CD14-positive monocyte (primary cell): ENCODE measurements at regions not wholly inside any gene's neighbourhood (a gene's known extent, or its start where the extent isn't known, plus 50 kb on each side); places are given as distances from the start of the nearest gene placed in this dataset.

Source experiments
- DNase-seq, 3 donors: peaks; one replicate each; pipeline ENCODE4 v3.0.0-alpha.2; 2011 to 2022
- H2AFZ ChIP-seq: 2 replicates; pipeline ENCODE4 v1.6.0; 2012; ENCODE audit warnings: mild to moderate bottlenecking, low read depth, low read length, inconsistent platforms; ENCODE audit not compliant: insufficient read depth, poor library complexity, severe bottlenecking
- H3K27ac ChIP-seq, 2 donors: 1 replicate in 1 of 2; 2 replicates in 1 of 2; pipeline ENCODE4 v1.5.1; 2012 to 2013; ENCODE audit warnings: low read length in 2 of 2, control low read depth in 1 of 2, inconsistent platforms in 1 of 2, low read depth in 1 of 2, mild to moderate bottlenecking in 1 of 2
- H3K27me3 ChIP-seq, 2 donors: one replicate each; pipeline versions ENCODE4 v1.6.0 to v1.6.1; 2011 to 2013; ENCODE audit warnings: low read length in 2 of 2; ENCODE audit not compliant: control insufficient read depth in 2 of 2, insufficient read depth in 2 of 2
- H3K36me3 ChIP-seq, 2 donors: replicated peaks in 1 of 2; 1 replicate in 1 of 2; 2 replicates in 1 of 2; pipeline versions ENCODE4 v1.5.1 to v1.6.1; 2012 to 2013; ENCODE audit warnings: low read length in 2 of 2, control low read depth in 1 of 2, inconsistent platforms in 1 of 2, mild to moderate bottlenecking in 1 of 2; ENCODE audit not compliant: insufficient read depth in 2 of 2, control insufficient read depth in 1 of 2
- H3K4me1 ChIP-seq, 2 donors: 1 replicate in 1 of 2; 2 replicates in 1 of 2; pipeline versions ENCODE4 v1.5.1 to v1.6.1; 2012 to 2013; ENCODE audit warnings: low read length in 2 of 2, control low read depth in 1 of 2, inconsistent platforms in 1 of 2, mild to moderate bottlenecking in 1 of 2, moderate library complexity in 1 of 2; ENCODE audit not compliant: insufficient read depth in 2 of 2, control insufficient read depth in 1 of 2
- H3K4me2 ChIP-seq: replicated peaks from 2 replicates; pipeline ENCODE3; 2012; ENCODE audit warnings: low read length, moderate library complexity, mild to moderate bottlenecking; ENCODE audit not compliant: poor library complexity, severe bottlenecking; ENCODE audit errors: extremely low read depth
- H3K4me3 ChIP-seq, 3 experiments: fragments of 200-600 bp in 1 of 3; sonication (generic) in 1 of 3; replicated peaks in 1 of 3; 1 replicate in 2 of 3; 2 replicates in 1 of 3; pipeline ENCODE4 v1.5.1; 2011 to 2013; ENCODE audit warnings: low read length in 3 of 3, mild to moderate bottlenecking in 3 of 3, control low read depth in 2 of 3, low read depth in 2 of 3, inconsistent platforms in 1 of 3, moderate library complexity in 1 of 3
- H3K79me2 ChIP-seq: 2 replicates; pipeline ENCODE4 v1.6.0; 2012; ENCODE audit warnings: mild to moderate bottlenecking, control low read depth, inconsistent platforms, low read length, moderate library complexity; ENCODE audit not compliant: insufficient read depth
- H3K9ac ChIP-seq: 2 replicates; pipeline ENCODE4 v1.6.0; 2017; ENCODE audit warnings: low read length, mild to moderate bottlenecking; ENCODE audit not compliant: insufficient read depth, poor library complexity, severe bottlenecking
- H3K9me3 ChIP-seq, 2 donors: replicated peaks in 1 of 2; 1 replicate in 1 of 2; 2 replicates in 1 of 2; pipeline versions ENCODE4 v1.5.1 to v1.6.1; 2012 to 2013; ENCODE audit warnings: low read length in 2 of 2, control low read depth in 1 of 2; ENCODE audit not compliant: control insufficient read depth in 1 of 2, insufficient read depth in 1 of 2
- H4K20me1 ChIP-seq: 2 replicates; pipeline ENCODE4 v1.6.0; 2012; ENCODE audit warnings: mild to moderate bottlenecking, low read length, control low read depth, moderate library complexity; ENCODE audit not compliant: insufficient read depth
- H3K27ac Mint-ChIP-seq, 7 donors: one replicate each; pipeline ENCODE4 v1.8.0; 2020; ENCODE audit warnings: mild to moderate bottlenecking in 7 of 7, mixed read lengths in 7 of 7, moderate library complexity in 6 of 7, inconsistent platforms in 2 of 7
- H3K27me3 Mint-ChIP-seq, 3 donors: one replicate each; pipeline ENCODE4 v1.8.0; 2021 to 2022; ENCODE audit warnings: low read depth in 3 of 3, mild to moderate bottlenecking in 3 of 3, mixed read lengths in 3 of 3, moderate library complexity in 3 of 3, inconsistent platforms in 1 of 3
- H3K36me3 Mint-ChIP-seq, 2 donors: one replicate each; pipeline ENCODE4 v1.8.0; 2020; ENCODE audit warnings: mixed read lengths in 2 of 2, inconsistent platforms in 1 of 2, mild to moderate bottlenecking in 1 of 2
- H3K4me1 Mint-ChIP-seq: one replicate; pipeline ENCODE4 v1.8.0; 2020; ENCODE audit warnings: mild to moderate bottlenecking, mixed read lengths
- H3K4me3 Mint-ChIP-seq, 2 donors: one replicate each; pipeline ENCODE4 v1.8.0; 2020; ENCODE audit warnings: mild to moderate bottlenecking in 2 of 2, mixed read lengths in 2 of 2, moderate library complexity in 1 of 2
- H3K9me3 Mint-ChIP-seq, 7 donors: one replicate each; pipeline ENCODE4 v1.8.0; 2020 to 2022; ENCODE audit warnings: mixed read lengths in 7 of 7, mild to moderate bottlenecking in 6 of 7, moderate library complexity in 6 of 7, inconsistent platforms in 2 of 7
- CTCF ChIP-seq: fragments of 200-600 bp; IDR thresholded peaks from one replicate; pipeline ENCODE4 v1.8.0; 2022; ENCODE audit warnings: antibody characterized with exemption, mild to moderate bottlenecking
- WGBS: methylation state at CpG from one replicate; pipeline ENCODE4 v1.1.5; 2013; ENCODE audit warnings: missing lambda C conversion rate; ENCODE audit not compliant: insufficient coverage; 5-methylcytosine and 5-hydroxymethylcytosine counted together
- intact Hi-C, 2 donors: fragments of 100-400 bp; cut with micrococcal nuclease; formaldehyde crosslinking; loops; one replicate each; pipeline versions ENCODE4 v1.15.0 to v1.15.1; 2023

GRCh38 chr2:66815886-66816285 lies 381.0 kb downstream of the MEIS1 start:
- Mint-ChIP-seq H3K4me3 (no peak overlapping the region), H3K9me3 (peaks cover 9 to 21% (median 12%) of the 10 kb centered on the region in 7 donors), H3K4me1 (no peaks in the 10 kb centered on the region), H3K27ac (no peak overlapping the region), H3K27me3 (peaks cover 0 to 1% (median 0%) of the 10 kb centered on the region in 3 donors), H3K36me3 (no peaks in the 10 kb centered on the region)
- Histone ChIP-seq H4K20me1 (no peaks in the 10 kb centered on the region), H3K4me2 (no peak overlapping the region), H3K27me3 (no peaks in the 10 kb centered on the region), H3K9me3 (peaks cover 0 to 9% of the 10 kb centered on the region in 2 donors), H2AFZ (no peak overlapping the region), H3K36me3 (no peaks in the 10 kb centered on the region), H3K4me1 (no peaks in the 10 kb centered on the region), H3K9ac (no peak overlapping the region), H3K27ac (no peak overlapping the region), H3K4me3 (no peak overlapping the region), H3K79me2 (no peaks in the 10 kb centered on the region)
- DNase-seq = no peak
- no peak for TF ChIP-seq CTCF
- WGBS = no CpG with 5 or more reads among the region's 4 CpGs
- intact Hi-C loops = no loop called here

DNA sequence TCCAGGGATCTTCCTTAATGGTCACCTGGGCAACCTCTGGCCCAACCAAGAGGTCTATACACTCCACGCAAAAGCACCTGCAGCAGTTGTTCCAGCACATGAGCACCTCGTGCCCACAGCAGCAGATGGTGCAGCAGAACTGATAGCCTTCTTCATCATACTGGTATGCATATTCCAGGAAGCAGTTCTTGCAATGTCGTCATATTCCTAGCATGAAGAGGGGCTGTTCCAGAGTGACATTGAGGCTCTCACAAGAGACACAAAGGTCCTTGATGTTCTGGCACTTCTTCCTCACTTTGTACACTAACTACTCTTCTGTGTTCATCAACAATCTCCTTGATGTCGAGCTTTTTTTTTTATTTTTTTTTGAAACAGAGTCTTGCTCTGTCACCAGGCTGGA lies 386.2 kb downstream of the MEIS1 start:
- Mint-ChIP-seq H3K4me3 (no peak overlapping the region), H3K36me3 (no peaks in the 10 kb centered on the region), H3K9me3 (peaks cover 10 to 30% (median 11%) of the 10 kb centered on the region in 7 donors), H3K4me1 (no peaks in the 10 kb centered on the region), H3K27ac (no peak overlapping the region), H3K27me3 (no peaks in the 10 kb centered on the region)
- Histone ChIP-seq H4K20me1 (no peaks in the 10 kb centered on the region), H3K27ac (no peak overlapping the region), H3K4me1 (no peaks in the 10 kb centered on the region), H3K36me3 (no peaks in the 10 kb centered on the region), H2AFZ (no peak overlapping the region), H3K4me3 (no peak overlapping the region), H3K27me3 (no peaks in the 10 kb centered on the region), H3K4me2 (no peak overlapping the region), H3K9me3 (peaks cover 0 to 21% of the 10 kb centered on the region in 2 donors), H3K79me2 (no peaks in the 10 kb centered on the region), H3K9ac (no peak overlapping the region)
- intact Hi-C loops = no loop called here
- no peak for DNase-seq
- no peak for TF ChIP-seq CTCF
- 96% methylated on average over 3 of the region's 4 CpGs for WGBS
